Caki2 (cell line): ENCODE measurements at regions not wholly inside any gene's neighbourhood (a gene's known extent, or its start where the extent isn't known, plus 50 kb on each side); places are given as distances from the start of the nearest gene placed in this dataset.

Experiments used
- DNase-seq: peaks from one replicate; pipeline ENCODE4 v3.0.0-alpha.2; 2015; ENCODE audit warnings: low read depth
- in situ Hi-C: cut with HindIII; loops from 2 replicates; pipeline ENCODE4 v1.10.0; 2016; ENCODE audit warnings: low sequenced_read_pairs, low pct_unique_long_range_greater_than_20kb, mixed read lengths

- DNase-seq = no peak
- in situ Hi-C loops = no loop called here
These were observed 207.2 kb upstream of the TMTC1 start for GRCh38 chr12:29990971-29991370.

DNA sequence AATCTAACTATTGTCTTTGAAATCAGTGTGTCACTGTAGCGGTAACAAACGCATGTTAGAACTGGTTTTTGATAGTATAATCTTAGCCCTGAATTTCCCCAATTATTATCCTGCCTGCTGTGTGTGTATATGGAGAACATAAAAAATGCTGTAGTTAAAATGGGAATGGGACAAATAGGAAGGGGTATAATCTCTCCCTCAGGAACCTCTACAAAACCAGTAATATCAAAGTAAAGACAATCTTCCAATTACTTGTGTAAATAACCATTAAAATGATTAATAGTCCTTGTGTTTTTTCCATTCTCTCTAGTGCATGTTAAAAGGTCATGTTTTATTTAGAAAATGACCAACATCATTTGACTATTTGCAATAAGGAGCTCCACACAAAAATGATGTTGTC lies 200.1 kb upstream of the TMTC1 start:
- in situ Hi-C loops = no loop called here
- no peak for DNase-seq

DNA sequence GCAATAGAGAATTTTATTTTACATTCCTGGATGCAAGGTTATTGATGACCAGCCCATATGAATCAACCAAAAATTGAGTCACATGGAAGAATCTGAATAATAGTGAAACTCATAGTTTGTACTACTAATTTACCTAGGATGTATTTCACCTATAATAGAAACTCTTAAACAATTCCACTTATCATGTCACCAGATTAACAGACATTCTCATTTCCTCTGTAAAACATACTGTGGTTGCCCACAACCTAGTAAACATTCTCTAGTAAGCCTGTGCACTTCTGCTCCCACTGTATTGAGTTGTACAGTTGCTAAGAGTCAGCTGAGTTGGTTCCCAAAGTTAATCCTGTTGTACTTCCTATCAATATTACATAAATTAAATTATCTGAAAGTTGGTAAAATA lies 196.6 kb upstream of the TMTC1 start:
- no peak for DNase-seq
- in situ Hi-C loops = no loop called here

DNA sequence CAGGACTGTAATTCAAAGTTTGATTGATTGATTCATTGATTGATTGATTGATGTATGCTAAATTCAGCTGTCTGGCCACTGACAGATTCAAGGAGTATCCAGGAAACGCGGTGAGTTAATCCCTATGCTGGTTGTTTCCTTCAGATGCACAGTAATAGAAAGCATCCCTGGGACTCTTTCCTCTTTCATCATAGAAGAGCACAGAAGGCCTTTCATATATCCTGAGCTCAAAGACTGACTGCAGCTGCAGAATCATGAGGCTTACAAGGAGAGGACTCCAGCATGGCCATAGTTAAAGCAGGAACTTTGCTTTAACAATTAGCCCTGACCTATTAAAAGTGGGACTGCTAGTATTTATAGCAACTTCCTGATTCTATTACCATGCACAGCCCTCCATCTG lies 187.7 kb upstream of the TMTC1 start:
- no peak for DNase-seq
- in situ Hi-C loops = no loop called here

DNA sequence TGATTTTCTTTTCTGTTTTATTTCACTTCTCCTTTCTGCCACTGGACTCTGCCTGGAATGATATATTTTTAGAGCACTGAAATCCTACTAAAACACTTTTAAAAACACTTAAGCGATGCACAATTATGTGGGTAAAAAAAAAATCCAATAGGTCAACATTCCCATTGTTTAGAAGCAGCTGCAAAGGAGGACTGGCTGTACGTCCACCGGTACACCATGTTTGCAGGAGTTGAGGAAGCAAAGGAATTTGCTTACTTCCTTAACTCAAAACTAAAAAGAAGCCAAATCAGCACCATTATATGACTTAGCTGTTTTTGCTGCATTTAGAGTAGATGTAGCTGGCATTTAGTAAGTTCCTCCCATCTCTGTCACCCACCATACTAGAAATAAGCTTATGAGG lies 186.8 kb upstream of the TMTC1 start:
- in situ Hi-C loops = no loop called here
- DNase-seq = no peak

GRCh38 chr12:29962276-29963035 lies 178.7 kb upstream of the TMTC1 start:
- in situ Hi-C loops = no loop called here

GRCh38 chr12:29961231-29961630 lies 177.5 kb upstream of the TMTC1 start:
- in situ Hi-C loops = no loop called here
- no peak for DNase-seq

More at GRCh38 chr12:29962276-29963035, 178.7 kb upstream of the TMTC1 start:
- no peak for DNase-seq

DNA sequence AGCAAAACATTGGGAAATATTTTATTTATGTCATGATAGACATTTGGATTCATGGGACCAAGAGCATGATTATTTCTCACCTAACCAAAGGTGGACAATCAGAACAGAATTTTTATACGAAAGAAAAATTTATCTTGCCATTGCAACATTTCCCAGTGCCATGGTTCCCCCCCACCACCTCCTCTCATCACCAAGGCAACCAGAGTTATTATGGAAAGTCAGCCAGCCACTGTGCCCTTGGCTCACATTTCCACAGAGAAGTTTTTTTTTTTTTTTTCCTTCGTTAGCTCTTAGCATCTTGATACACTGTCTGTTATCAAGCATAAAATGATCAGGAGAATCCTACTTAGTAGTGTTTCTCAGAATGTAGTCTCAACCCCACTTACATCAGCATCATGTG lies 176.4 kb upstream of the TMTC1 start:
- in situ Hi-C loops = no loop called here
- DNase-seq = no peak

DNA sequence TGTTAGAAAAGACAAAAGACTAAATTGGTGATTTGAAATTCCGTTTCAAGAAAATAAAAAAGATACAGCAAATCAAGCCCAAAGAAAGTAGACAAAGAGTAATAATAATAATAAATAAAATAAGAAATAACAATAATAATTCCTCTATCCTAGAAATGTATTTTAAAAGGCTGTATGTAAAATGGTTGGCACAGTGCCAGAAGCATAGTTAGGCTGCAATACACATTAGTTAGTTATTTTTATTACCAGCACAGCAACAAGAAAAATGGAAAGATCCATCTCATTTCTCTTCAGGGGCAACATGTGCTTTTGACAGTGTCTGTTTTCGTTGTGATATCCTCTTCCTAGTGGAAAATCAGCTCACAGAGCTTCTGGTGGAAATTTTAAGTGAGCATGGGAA lies 174.1 kb upstream of the TMTC1 start:
- no peak for DNase-seq
- in situ Hi-C loops = no loop called here

DNA sequence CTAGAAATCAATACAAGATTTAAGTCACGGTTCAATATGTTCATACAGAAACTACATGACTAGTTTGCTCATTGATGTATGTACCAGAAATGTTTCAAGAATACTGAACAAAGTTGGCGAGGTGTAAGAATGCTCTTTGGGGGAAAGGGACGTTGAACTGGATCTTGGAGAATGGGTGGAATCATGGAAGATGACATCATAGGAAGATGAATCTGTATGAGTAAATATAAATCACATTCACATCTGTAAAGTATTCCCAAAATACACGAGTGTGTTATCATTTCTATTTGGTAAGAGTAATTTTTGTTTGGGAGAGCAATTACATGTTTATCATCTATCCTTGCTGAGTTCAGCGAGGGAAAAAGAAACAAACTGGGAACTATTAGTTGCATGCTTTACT lies 162.2 kb upstream of the TMTC1 start:
- DNase-seq = no peak
- in situ Hi-C loops = no loop called here

DNA sequence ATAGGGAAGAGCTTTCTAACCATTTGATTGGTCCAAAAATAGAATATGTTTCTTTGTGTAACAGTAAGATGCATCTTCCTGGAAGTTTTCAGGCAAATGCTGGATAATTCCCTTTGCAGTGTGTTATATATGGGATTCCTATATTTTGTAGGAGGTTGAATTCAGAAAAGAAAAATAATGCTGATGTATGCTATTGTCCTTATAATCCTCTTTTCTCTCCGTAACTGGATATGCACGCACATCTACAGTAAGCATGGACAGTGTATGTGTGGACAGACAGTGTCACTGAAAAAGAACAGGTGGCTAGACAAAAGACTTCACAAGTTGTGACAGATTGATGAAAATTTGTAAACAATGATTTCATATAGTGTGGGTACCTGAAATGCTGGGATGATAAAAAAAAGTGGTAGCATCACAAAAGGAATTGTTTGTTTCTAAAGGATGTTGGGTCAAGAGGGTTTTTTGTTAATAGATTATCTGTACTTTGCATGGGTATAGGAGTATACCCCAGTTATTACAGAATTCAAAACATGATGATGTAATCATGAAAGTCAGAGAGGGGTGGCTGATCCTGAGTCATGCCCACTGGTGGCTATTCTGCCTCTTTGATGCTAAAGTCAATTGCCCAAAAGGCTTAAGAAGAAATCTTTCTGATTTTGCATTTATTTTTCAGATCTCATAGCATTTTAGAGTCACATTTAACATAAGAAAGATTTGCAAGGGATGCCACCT lies 160.7 kb upstream of the TMTC1 start:
- DNase-seq = no peak
- in situ Hi-C loops = no loop called here

GRCh38 chr12:29943683-29944082 lies 159.9 kb upstream of the TMTC1 start:
- DNase-seq = no peak
- in situ Hi-C loops = no loop called here

GRCh38 chr12:29940811-29941210 lies 157.1 kb upstream of the TMTC1 start:
- DNase-seq = no peak
- in situ Hi-C loops = no loop called here

DNA sequence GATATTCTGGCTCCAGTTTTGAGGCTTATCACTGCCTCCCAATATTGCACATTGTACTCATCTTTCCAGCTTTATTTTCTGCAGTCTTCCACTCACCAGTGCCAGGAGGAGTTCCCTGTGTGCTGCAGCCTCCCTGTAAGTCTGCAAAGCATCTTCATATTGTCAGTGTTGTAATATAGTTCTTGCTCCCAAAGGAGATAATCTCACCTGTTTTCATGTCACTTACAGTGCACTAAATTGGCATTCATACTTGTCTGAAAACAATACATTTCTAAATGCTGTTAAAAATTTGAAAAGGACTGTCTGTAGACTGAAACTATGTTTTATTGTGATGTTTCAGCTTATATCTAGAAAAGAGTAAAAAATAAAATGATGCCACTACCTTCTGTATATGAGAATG lies 146.8 kb upstream of the TMTC1 start:
- in situ Hi-C loops = no loop called here
- no peak for DNase-seq

- DNase-seq = no peak
- in situ Hi-C loops = no loop called here
These were observed 145.6 kb upstream of the TMTC1 start for GRCh38 chr12:29929295-29929694.

DNA sequence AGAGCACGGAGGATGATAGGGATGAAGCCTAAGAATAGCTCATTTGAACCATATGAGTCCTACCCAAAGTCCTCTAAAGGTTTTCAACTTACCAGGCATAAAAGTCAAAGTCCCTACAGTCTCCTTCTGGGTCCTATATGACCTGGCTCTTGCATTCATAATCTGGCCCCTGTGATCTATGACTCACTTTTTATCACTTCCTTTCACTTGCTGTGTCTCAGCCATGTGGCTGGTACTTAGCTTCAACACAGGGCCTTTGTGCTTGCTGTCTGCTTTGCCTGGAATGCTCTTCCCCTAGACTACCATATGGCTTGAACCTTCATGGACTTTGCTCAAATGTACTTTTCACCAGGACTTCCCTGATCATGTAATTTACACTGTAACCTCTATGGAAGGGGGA lies 137.6 kb upstream of the TMTC1 start:
- in situ Hi-C loops = no loop called here
- peak; percentile 19 for DNase-seq

DNA sequence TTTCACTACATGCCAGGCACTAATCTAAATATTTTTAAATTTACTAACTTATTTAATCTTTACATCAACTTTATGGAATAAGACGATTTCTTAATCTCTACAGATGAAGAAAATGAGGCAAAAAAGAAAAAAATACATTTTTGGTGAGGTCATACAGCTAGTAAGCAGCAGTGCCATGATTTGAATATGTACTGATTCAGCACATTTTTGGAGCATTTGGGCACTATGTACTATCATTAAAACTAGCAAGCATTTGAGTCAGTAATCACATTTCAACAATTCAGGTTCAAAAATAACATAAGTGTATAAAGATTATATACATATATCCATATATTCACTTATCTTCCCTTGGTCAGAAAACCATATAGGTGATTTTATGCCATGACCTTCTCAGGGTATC lies 124.4 kb upstream of the TMTC1 start:
- in situ Hi-C loops = no loop called here

DNA sequence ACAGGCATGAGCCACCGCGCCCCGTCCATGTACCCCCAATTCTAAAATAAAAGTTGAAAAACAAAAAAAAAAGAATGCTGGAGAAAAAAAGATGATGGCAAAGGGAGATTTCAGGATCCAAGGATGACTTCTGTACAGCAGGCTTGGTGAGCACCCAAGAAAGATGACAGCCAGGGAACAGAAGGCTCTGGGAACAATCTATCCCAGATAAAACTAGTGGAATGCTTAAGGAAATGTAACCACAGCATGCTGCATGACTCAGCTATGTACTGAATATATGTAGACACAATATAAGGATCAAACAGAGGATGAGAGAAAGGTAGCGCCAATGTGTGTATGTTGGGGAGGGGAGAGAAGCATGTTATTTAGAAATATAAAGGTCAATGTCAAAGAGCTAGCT lies 123.7 kb upstream of the TMTC1 start:
- in situ Hi-C loops = no loop called here
- no peak for DNase-seq

More for the DNA sequence above, 124.4 kb upstream of the TMTC1 start:
- no peak for DNase-seq

DNA sequence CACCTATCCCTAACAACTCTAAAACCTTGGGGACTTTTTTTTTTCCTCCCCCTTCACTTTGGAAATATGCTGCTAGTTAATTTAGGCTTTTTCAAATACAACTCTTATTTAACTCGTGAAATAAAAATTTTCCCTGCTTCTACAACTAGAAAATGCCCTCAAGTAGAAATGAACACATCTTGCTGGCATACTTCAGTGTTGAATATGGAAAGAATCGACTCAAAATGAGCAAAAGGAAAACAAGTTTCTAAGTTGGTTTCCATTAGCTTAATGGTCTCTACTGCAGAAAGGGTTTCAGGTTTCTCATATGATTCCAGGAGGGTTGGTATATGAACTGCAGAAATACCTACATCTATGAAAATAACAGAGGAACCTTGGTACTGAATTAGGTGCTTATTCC lies 118.3 kb upstream of the TMTC1 start:
- in situ Hi-C loops = no loop called here
- DNase-seq = no peak

DNA sequence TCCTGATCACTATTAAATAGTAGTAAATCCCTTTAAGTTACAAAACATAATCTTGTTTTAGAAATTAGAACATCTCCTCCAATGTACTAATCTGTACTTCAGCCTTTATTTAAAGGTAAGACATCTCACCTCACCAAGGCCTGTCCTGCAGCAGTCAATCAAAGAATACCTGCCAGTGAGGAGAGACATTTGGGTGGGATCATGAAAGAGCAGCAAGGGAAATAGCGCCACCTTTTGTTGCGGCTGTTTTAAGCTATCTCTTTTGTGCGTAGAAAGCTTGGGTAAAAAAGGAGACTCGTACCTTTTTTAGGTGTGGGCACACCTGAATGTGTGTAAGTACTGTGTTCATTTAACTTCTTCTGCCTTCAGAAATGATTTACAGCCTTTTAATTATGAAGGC lies 117.8 kb upstream of the TMTC1 start:
- no peak for DNase-seq
- in situ Hi-C loops = no loop called here
